NCI-H1092 treated with DMSO at 0.1 percent for 48 hours (cell line): ENCODE measurements at regions not wholly inside any gene's neighbourhood (a gene's known extent, or its start where the extent isn't known, plus 50 kb on each side); places are given as distances from the start of the nearest gene placed in this dataset.
"Not testable (repeated sequence)": the region's sequence is repeated elsewhere in the genome, so short reads cannot be mapped to it uniquely, and the experiment has no call there.

Source experiments
- DNase-seq: peaks from one replicate; lab custom pipeline; 2025; lab: John Stamatoyannopoulos, UW

- DNase-seq, result no peak
Observed at GRCh38 chr4:179116581-179116980, 1674.3 kb upstream of the AGA start.

GRCh38 chr4:179123084-179123483, 1680.8 kb upstream of the AGA start:
- no peak for DNase-seq

- DNase-seq, result no peak
Observed at GRCh38 chr4:179124419-179124818, 1682.2 kb upstream of the AGA start.

- DNase-seq, result no peak
Observed at GRCh38 chr4:179124957-179125356, 1682.7 kb upstream of the AGA start.

GRCh38 chr4:179125870-179126269, 1683.6 kb upstream of the AGA start:
- no peak for DNase-seq

GRCh38 chr4:179128299-179128698, 1686.1 kb upstream of the AGA start:
- DNase-seq, result no peak

GRCh38 chr4:179130122-179130714, 1688.0 kb upstream of the AGA start:
- no peak for DNase-seq

GRCh38 chr4:179145746-179146525, 1703.7 kb upstream of the AGA start:
- DNase-seq, result no peak

GRCh38 chr4:179151770-179152169, 1709.5 kb upstream of the AGA start:
- no peak for DNase-seq

- no peak for DNase-seq
Observed at GRCh38 chr4:179163147-179163546, 1720.9 kb upstream of the AGA start.

GRCh38 chr4:179164267-179164999, 1722.2 kb upstream of the AGA start:
- no peak for DNase-seq

GRCh38 chr4:179165000-179165738, 1722.9 kb upstream of the AGA start:
- DNase-seq, result no peak

- no peak for DNase-seq
Observed at GRCh38 chr4:179165862-179166261, 1723.6 kb upstream of the AGA start.

- DNase-seq, result not testable (repeated sequence)
Observed at GRCh38 chr4:179170308-179170707, 1728.1 kb upstream of the AGA start.

GRCh38 chr4:179182741-179183140, 1740.5 kb upstream of the AGA start:
- DNase-seq, result no peak

- no peak for DNase-seq
Observed at GRCh38 chr4:179195887-179196286, 1753.7 kb upstream of the AGA start.

- DNase-seq, result no peak
Observed at GRCh38 chr4:179196511-179196910, 1754.3 kb upstream of the AGA start.

GRCh38 chr4:179200681-179201080, 1758.4 kb upstream of the AGA start:
- DNase-seq, result no peak

GRCh38 chr4:179225594-179225993, 1783.4 kb upstream of the AGA start:
- DNase-seq, result no peak

- DNase-seq, result no peak
Observed at GRCh38 chr4:179248821-179249220, 1806.6 kb upstream of the AGA start.

- no peak for DNase-seq
Observed at GRCh38 chr4:179268791-179269190, 1826.6 kb upstream of the AGA start.

- DNase-seq, result no peak
Observed at GRCh38 chr4:179272282-179272681, 1830.0 kb upstream of the AGA start.
